ENCODE measurements at regions not wholly inside any gene's neighbourhood (a gene's known extent, or its start where the extent isn't known, plus 50 kb on each side); places are given as distances from the start of the nearest gene placed in this dataset.

GRCh38 chrX:25156323-25156722, 140.6 kb upstream of the ARX start:
- no peaks in the 10 kb centered on the region for H3F3A ChIP-seq (replicated peaks; ENCODE audit: low read depth)
- TF ChIP-seq EZH2 (IDR thresholded peaks at IDR 0.05; ENCODE audit: low read depth, unreplicated experiment) (no peak), JUNB (IDR thresholded peaks at IDR 0.05; ENCODE audit: unreplicated experiment) (no peak), CTCF (conservative IDR thresholded peaks at IDR 0.05; ENCODE audit: low read depth in 2 of 2) (no peak), POLR2AphosphoS5 (IDR thresholded peaks at IDR 0.05; ENCODE audit: low read depth) (no peak), ZNF462 (CRISPR knock-in tag; IDR thresholded peaks at IDR 0.05) (no peak), EZH2phosphoT487 (IDR thresholded peaks at IDR 0.05; ENCODE audit: unreplicated experiment) (no peak), ZNF114 (CRISPR knock-in tag; IDR thresholded peaks at IDR 0.05) (no peak), CREB1 (CRISPR knock-in tag; IDR thresholded peaks at IDR 0.05; ENCODE audit: low read depth) (no peak), ZNF331 (CRISPR knock-in tag; IDR thresholded peaks at IDR 0.05; ENCODE audit: low read depth) (no peak), REST (IDR thresholded peaks at IDR 0.05; ENCODE audit: unreplicated experiment) (no peak)
- Mint-ChIP-seq H3K36me3 (ENCODE audit: low read depth) (no peaks in the 10 kb centered on the region), H3K27me3 (ENCODE audit: insufficient read depth, low read depth, poor library complexity) (peaks cover 1% of the 10 kb centered on the region), H3K4me3 (no peak overlapping the region), H3K27ac (no peak overlapping the region), H3K4me1 (peaks cover 1% of the 10 kb centered on the region; the same call in 1 of the 3 replicates), H3K9me3 (no peaks in the 10 kb centered on the region)
- H3K4me1 ChIP-seq (ENCODE audit: insufficient read depth): no peaks in the 10 kb centered on the region
- H2AFZ ChIP-seq: no peak overlapping the region
- no peak overlapping the region for H3K27ac ChIP-seq (ENCODE audit: low read depth)
- no peaks in the 10 kb centered on the region for H4K20me1 ChIP-seq (replicated peaks; ENCODE audit: insufficient read depth)
- no peak overlapping the region for H3K4me2 ChIP-seq
- H3K27me3 ChIP-seq (ENCODE audit: insufficient read depth): no peaks in the 10 kb centered on the region
- no peak overlapping the region for H3K4me3 ChIP-seq
- ATAC-seq (no peak), DNase-seq (ENCODE audit: low spot score) (no peak)
- no peaks in the 10 kb centered on the region for H3K9me2 ChIP-seq (ENCODE audit: insufficient read depth)
- H3K36me3 ChIP-seq (ENCODE audit: insufficient read depth): no peaks in the 10 kb centered on the region
- no peaks in the 10 kb centered on the region for H3K79me2 ChIP-seq (replicated peaks; ENCODE audit: insufficient read depth)
